Epithelial cell of proximal tubule (primary cell): ENCODE measurements at regions not wholly inside any gene's neighbourhood (a gene's known extent, or its start where the extent isn't known, plus 50 kb on each side); places are given as distances from the start of the nearest gene placed in this dataset.
A peak's percentile ranks its signal among the peaks of the same experiment; 100 is the strongest.

Experiments
- DNase-seq: peaks from one replicate; pipeline ENCODE4 v3.0.0-alpha.2; 2011; ENCODE audit warnings: low read depth
- H3K4me3 ChIP-seq: 2 replicates; pipeline ENCODE4 v1.5.1; 2011; ENCODE audit warnings: low read depth, mild to moderate bottlenecking, low read length
- TF ChIP-seq, protein P1 (sequence below): conservative IDR thresholded peaks from 2 replicates; pipeline ENCODE4 v1.5.1; 2012; ENCODE audit warnings: low read depth, mild to moderate bottlenecking, low read length

DNA sequence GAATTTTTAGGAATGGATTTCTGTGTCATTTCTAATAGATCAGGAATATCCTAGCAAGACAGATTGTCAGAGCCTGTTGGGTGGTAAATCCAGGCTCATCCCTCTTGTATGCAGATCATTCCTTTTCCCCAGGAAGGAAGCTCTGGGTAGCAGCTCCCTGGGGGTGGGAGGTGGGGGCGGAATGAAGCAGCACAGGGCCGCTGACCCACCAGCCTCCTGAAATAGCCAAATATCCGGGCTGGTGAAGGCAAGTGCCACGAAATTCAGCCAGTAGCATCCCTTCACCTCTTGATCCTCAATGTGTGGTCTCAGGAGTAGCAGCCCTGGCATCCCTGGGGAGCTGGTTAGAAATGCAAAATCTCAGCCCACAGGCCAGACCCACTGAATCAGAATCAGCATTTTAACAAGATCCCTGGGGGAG, 256.9 kb downstream of the LRFN2 start:
- no peak overlapping the region for H3K4me3 ChIP-seq
- TF ChIP-seq, protein P1, sequence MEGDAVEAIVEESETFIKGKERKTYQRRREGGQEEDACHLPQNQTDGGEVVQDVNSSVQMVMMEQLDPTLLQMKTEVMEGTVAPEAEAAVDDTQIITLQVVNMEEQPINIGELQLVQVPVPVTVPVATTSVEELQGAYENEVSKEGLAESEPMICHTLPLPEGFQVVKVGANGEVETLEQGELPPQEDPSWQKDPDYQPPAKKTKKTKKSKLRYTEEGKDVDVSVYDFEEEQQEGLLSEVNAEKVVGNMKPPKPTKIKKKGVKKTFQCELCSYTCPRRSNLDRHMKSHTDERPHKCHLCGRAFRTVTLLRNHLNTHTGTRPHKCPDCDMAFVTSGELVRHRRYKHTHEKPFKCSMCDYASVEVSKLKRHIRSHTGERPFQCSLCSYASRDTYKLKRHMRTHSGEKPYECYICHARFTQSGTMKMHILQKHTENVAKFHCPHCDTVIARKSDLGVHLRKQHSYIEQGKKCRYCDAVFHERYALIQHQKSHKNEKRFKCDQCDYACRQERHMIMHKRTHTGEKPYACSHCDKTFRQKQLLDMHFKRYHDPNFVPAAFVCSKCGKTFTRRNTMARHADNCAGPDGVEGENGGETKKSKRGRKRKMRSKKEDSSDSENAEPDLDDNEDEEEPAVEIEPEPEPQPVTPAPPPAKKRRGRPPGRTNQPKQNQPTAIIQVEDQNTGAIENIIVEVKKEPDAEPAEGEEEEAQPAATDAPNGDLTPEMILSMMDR, result no peak
- DNase-seq, result no peak

DNA sequence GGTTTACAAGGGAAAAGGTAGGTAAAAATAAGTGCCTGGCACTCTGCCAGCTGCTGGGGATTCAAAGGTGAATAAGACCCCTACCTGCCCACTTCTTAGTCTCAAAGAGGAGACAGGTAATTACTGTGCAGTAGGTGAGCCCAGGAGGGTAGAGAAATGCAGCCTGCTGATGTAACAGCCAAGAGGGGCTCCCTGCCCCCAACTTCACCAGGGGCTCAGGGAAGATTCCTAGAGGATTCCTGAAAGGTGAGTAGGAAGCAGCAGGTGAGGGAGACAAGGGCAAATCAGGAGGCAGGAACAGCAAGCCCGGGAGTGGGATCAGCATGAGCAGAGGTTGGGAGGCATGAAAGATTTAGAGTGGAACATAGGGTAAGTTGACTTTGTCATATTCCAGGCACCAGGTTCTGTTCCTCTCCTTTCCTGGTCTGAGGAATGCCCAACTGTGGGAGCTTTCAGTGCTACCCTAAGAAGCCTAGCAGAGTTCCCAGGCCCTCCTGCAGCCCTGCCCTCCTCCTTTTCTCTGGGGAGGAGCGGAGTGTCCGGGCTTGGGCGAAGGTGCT, 258.1 kb downstream of the LRFN2 start:
- no peak for DNase-seq
- TF ChIP-seq, protein P1, result no peak
- no peak overlapping the region for H3K4me3 ChIP-seq

DNA sequence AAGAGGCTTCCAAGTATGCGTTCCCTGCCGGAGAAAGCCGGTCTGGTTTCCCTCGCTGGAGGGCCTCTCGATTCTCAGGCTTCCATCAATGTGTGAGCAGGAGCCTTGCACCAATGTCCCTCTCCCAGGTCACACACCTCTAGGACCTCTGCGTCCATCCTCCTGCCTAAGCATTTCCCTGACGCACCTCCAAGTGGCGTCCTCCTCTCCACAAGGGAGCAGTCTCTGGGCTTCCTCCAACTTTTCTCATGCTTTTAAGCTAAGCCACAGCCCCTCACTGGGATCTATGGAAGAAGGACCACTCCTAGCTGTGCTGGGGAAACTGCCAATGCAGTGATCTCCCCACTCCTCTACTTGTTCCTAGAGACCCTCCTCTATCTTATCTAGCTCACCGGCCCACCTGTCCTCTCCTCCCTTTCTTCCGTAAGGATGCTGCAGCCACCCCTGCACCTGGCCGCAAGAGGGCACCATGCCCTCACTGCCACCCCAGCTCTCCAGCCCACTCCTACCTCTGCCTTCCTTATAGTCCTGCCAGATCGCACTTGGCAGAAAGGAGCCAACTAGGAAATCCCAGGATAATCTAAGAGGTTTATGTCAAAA, 258.7 kb downstream of the LRFN2 start:
- DNase-seq, result no peak
- no peak overlapping the region for H3K4me3 ChIP-seq
- TF ChIP-seq, protein P1, result peak; percentile 79

DNA sequence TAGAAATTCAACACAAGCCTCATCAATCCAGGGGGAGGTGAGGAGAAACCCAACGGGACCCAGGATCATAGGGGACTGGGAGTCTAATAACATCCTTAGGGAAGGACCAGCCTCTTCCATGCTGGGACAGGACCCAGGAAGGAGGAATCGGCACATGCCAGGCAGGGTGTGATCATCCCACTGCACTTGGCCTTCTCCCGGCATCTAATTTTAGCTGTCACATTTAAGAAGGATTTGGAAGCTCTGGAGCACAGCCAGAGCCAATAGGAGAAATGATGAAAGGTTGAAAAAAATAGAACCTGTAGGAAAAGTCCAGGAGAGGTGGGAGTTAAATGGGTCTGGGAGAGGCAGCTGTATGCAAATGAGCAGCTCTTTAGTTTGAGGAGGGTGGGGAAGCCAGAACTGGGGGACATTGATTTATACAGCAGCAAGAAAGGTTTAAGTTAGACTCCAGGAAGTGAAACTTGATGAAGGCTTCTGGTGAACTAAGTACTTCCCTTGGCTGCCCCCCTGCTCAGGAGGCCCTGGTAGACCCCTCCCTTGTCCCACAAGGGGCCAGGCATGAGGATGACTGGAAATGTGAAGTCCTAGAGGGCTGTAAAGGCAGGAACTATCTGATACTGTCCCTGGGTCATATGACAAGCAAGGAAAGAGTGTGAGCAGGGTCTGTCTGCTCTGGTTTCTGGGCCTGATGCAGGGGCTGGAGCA, 260.3 kb downstream of the LRFN2 start:
- H3K4me3 ChIP-seq, result no peak overlapping the region
- DNase-seq, result no peak
- TF ChIP-seq, protein P1, result no peak

DNA sequence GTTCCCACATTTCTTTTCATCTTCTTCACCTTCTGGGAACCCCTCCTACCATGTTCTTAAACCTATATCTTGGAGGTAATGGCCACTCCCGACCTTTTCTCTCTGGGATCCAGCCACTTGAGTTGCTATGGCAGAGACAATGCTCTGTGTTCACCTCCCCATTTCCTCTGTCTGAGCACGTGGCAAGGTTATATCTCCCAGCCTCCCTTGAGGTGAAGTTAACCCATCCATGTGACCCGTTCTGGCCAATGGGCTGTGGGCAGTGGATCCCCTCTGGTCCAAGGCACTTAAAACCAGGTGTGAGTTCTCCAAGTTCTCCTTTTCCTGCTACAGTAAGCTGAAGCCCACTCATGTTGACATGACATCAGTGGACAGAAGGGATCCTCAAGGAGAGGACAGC, 261.4 kb downstream of the LRFN2 start:
- DNase-seq, result no peak
- no peak overlapping the region for H3K4me3 ChIP-seq
- TF ChIP-seq, protein P1, result no peak

DNA sequence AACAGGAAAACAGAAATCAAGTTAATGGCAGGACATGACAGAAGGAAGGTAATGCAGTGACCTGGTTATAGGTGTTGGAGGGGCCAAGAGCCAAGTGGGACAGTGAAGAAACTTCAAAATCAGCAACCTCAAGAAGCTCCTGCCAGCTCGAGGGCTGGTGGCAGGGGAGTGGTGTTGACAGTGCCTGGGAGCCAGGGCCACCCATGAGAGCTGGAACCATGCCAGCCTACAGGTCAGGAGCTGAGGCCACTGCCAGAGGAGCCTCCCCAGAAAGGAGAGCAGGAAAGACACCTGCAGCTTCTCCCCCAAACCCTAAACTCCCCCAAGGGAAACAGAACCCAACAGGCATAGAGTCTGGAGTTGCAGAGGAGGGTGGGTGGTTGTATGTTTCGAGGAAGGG, 262.1 kb downstream of the LRFN2 start:
- TF ChIP-seq, protein P1, result no peak
- H3K4me3 ChIP-seq, result no peak overlapping the region
- DNase-seq, result no peak
